Left lung (tissue), 4 donors: ENCODE measurements at regions not wholly inside any gene's neighbourhood (a gene's known extent, or its start where the extent isn't known, plus 50 kb on each side); places are given as distances from the start of the nearest gene placed in this dataset.
"Not testable (repeated sequence)": the region's sequence is repeated elsewhere in the genome, so short reads cannot be mapped to it uniquely, and the experiment has no call there.

ENCODE experiments used
- ATAC-seq: fragments of 200-7000 bp; cut with Tn5 transposase; one replicate; pipeline ENCODE4 v1.9.1; 2020; ENCODE audit warnings: moderate library complexity
- DNase-seq, 4 donors: peaks; one replicate each; pipeline ENCODE4 v3.0.0-alpha.2; 2013 to 2020
- H3K27ac ChIP-seq, 2 donors: fragments of 200-600 bp; sonication (generic) in 1 of 2; one replicate each; pipeline versions ENCODE4 v1.5.0 to v1.8.0; 2020 to 2021
- H3K27me3 ChIP-seq, 2 donors: fragments of 200-600 bp; sonication (generic) in 1 of 2; one replicate each; pipeline versions ENCODE4 v1.5.0 to v1.8.0; 2020 to 2021
- H3K36me3 ChIP-seq, 2 donors: fragments of 200-600 bp; sonication (generic) in 1 of 2; one replicate each; pipeline versions ENCODE4 v1.5.0 to v1.8.0; 2020 to 2021
- H3K4me1 ChIP-seq, 2 donors: fragments of 200-600 bp; one replicate each; pipeline ENCODE4 v1.8.0; 2021
- H3K4me3 ChIP-seq, 2 donors: fragments of 200-600 bp; sonication (generic) in 1 of 2; one replicate each; pipeline versions ENCODE4 v1.5.0 to v1.8.0; 2020 to 2021; ENCODE audit warnings: mild to moderate bottlenecking in 1 of 2
- H3K9me3 ChIP-seq, 2 donors: fragments of 200-600 bp; sonication (generic) in 1 of 2; one replicate each; pipeline versions ENCODE4 v1.5.0 to v1.8.0; 2020 to 2021
- CTCF ChIP-seq, 2 donors: fragments of 200-600 bp; sonication (generic) in 1 of 2; IDR thresholded peaks; one replicate each; pipeline versions ENCODE4 v1.5.0 to v1.8.0; 2021; ENCODE audit warnings: antibody characterized with exemption in 2 of 2
- intact Hi-C, 2 donors: fragments of 100-400 bp; cut with DNase I; formaldehyde crosslinking; loops; one replicate each; pipeline versions ENCODE4 v1.11.2 to v1.14.2; 2022
- donor health status: DM: no; HTN: yes; CAD: no.
- donor health status: DM: no; HTN: no; CAD: no.

GRCh38 chr20:40016890-40017289 is 672.1 kb downstream of the MAFB start:
- no peak for DNase-seq
- no peaks in the 10 kb centered on the region for H3K4me1 ChIP-seq
- no peaks in the 10 kb centered on the region for H3K36me3 ChIP-seq
- no peak for TF ChIP-seq CTCF (IDR thresholded peaks at IDR 0.05)
- no peak for ATAC-seq
- H3K27ac ChIP-seq: no peak overlapping the region
- H3K27me3 ChIP-seq: no peaks in the 10 kb centered on the region
- intact Hi-C loops: no loop called here
- no peaks in the 10 kb centered on the region for H3K9me3 ChIP-seq
- H3K4me3 ChIP-seq: no peak overlapping the region

GRCh38 chr20:40016392-40016791 is 672.6 kb downstream of the MAFB start:
- Histone ChIP-seq H3K27me3 (no peaks in the 10 kb centered on the region), H3K4me3 (no peak overlapping the region), H3K9me3 (no peaks in the 10 kb centered on the region), H3K4me1 (no peaks in the 10 kb centered on the region), H3K27ac (no peak overlapping the region), H3K36me3 (no peaks in the 10 kb centered on the region)
- DNase-seq: no peak
- no peak for TF ChIP-seq CTCF (IDR thresholded peaks at IDR 0.05)
- no peak for ATAC-seq
- intact Hi-C loops: no loop called here

- H3K27me3 ChIP-seq, H3K9me3 ChIP-seq, H3K4me1 ChIP-seq, H3K27ac ChIP-seq, H3K36me3 ChIP-seq, ATAC-seq, intact Hi-C loops, H3K4me3 ChIP-seq, DNase-seq: not testable (repeated sequence)
These were observed 677.0 kb downstream of the MAFB start for GRCh38 chr20:40012026-40012425.

GRCh38 chr20:40010483-40010882 is 678.6 kb downstream of the MAFB start:
- ATAC-seq (no peak), DNase-seq (no peak)
- H3K27me3 ChIP-seq: no peaks in the 10 kb centered on the region
- H3K4me3 ChIP-seq: no peak overlapping the region
- no peak for TF ChIP-seq CTCF (IDR thresholded peaks at IDR 0.05)
- no peaks in the 10 kb centered on the region for H3K4me1 ChIP-seq
- no peaks in the 10 kb centered on the region for H3K36me3 ChIP-seq
- H3K27ac ChIP-seq: no peak overlapping the region
- intact Hi-C loops: no loop called here
- no peaks in the 10 kb centered on the region for H3K9me3 ChIP-seq

GRCh38 chr20:40009542-40009941 is 679.5 kb downstream of the MAFB start:
- Histone ChIP-seq H3K27ac (no peak overlapping the region), H3K9me3 (no peaks in the 10 kb centered on the region), H3K27me3 (no peaks in the 10 kb centered on the region), H3K36me3 (no peaks in the 10 kb centered on the region), H3K4me1 (no peaks in the 10 kb centered on the region), H3K4me3 (no peak overlapping the region)
- ATAC-seq: no peak
- intact Hi-C loops: no loop called here
- no peak for DNase-seq
- TF ChIP-seq CTCF (IDR thresholded peaks at IDR 0.05): no peak

GRCh38 chr20:40008177-40008576 is 680.9 kb downstream of the MAFB start:
- no peaks in the 10 kb centered on the region for H3K27me3 ChIP-seq
- H3K9me3 ChIP-seq: no peaks in the 10 kb centered on the region
- no peak overlapping the region for H3K27ac ChIP-seq
- intact Hi-C loops: no loop called here
- ATAC-seq (no peak), DNase-seq (no peak)
- no peaks in the 10 kb centered on the region for H3K4me1 ChIP-seq
- no peaks in the 10 kb centered on the region for H3K36me3 ChIP-seq
- TF ChIP-seq CTCF (IDR thresholded peaks at IDR 0.05): no peak
- no peak overlapping the region for H3K4me3 ChIP-seq
